Caco-2 (cell line): ENCODE measurements at regions not wholly inside any gene's neighbourhood (a gene's known extent, or its start where the extent isn't known, plus 50 kb on each side); places are given as distances from the start of the nearest gene placed in this dataset.

ENCODE experiments used
- BruUV-seq: library from RNA; stranded (reverse); fragments of 400-500 nt; replicated peaks from 2 replicates; lab custom pipeline; 2021; lab: Mats Ljungman, UMichigan
- CTCF ChIA-PET: fragments of 300-600 bp; sonication (Branson Sonifier 250); formaldehyde crosslinking; loops from one replicate; lab custom pipeline; 2022; ENCODE audit warnings: antibody characterized with exemption; lab: Charles Lee
- POLR2A ChIA-PET: fragments of 300-600 bp; sonication (Branson Sonifier 250); formaldehyde crosslinking; loops from one replicate; lab custom pipeline; 2022; ENCODE audit warnings: antibody characterized with exemption; lab: Charles Lee
- DNase-seq, 2 experiments: peaks; one replicate each; pipeline versions ENCODE4 v3.0.0 to v3.0.0-alpha.2; 2020 to 2022
- H3K27me3 ChIP-seq: replicated peaks from 2 replicates; pipeline ENCODE4 v1.6.0; 2011; ENCODE audit warnings: low read length; ENCODE audit not compliant: control insufficient read depth, insufficient read depth
- H3K36me3 ChIP-seq: 2 replicates; pipeline ENCODE4 v1.5.1; 2011; ENCODE audit warnings: low read length; ENCODE audit not compliant: control insufficient read depth, insufficient read depth
- H3K4me1 ChIP-seq: fragments of 250-450 bp; sonication (Bioruptor Pico); 2 replicates; pipeline ENCODE4 v1.5.1; 2020; ENCODE audit warnings: mild to moderate bottlenecking
- H3K4me3 ChIP-seq: 2 replicates; pipeline ENCODE4 v1.5.1; 2011; ENCODE audit warnings: low read depth, mild to moderate bottlenecking, control low read depth, low read length
- H3K9me3 ChIP-seq: fragments of 250-450 bp; sonication (Bioruptor Pico); 2 replicates; pipeline ENCODE4 v1.5.1; 2020; ENCODE audit warnings: mild to moderate bottlenecking, moderate library complexity
- H3K27ac Mint-ChIP-seq: one replicate; pipeline ENCODE4 v1.8.0; 2022; ENCODE audit warnings: mixed read lengths; ENCODE audit not compliant: unreplicated experiment
- H3K27me3 Mint-ChIP-seq: one replicate; pipeline ENCODE4 v1.8.0; 2022; ENCODE audit warnings: mixed read lengths; ENCODE audit not compliant: insufficient read depth, unreplicated experiment
- H3K36me3 Mint-ChIP-seq: one replicate; pipeline ENCODE4 v1.8.0; 2022; ENCODE audit warnings: mild to moderate bottlenecking, mixed read lengths; ENCODE audit not compliant: insufficient read depth, unreplicated experiment
- H3K4me1 Mint-ChIP-seq: one replicate; pipeline ENCODE4 v1.8.0; 2022; ENCODE audit warnings: low read depth, mixed read lengths; ENCODE audit not compliant: unreplicated experiment
- H3K4me3 Mint-ChIP-seq: one replicate; pipeline ENCODE4 v1.8.0; 2022; ENCODE audit warnings: mild to moderate bottlenecking, moderate library complexity, mixed read lengths; ENCODE audit not compliant: unreplicated experiment
- H3K9me3 Mint-ChIP-seq: one replicate; pipeline ENCODE4 v1.8.0; 2022; ENCODE audit warnings: mixed read lengths; ENCODE audit not compliant: unreplicated experiment
- CTCF ChIP-seq, 2 experiments: fragments of 200-600 bp in 1 of 2; IDR thresholded peaks; 1 replicate in 1 of 2; 2 replicates in 1 of 2; pipeline versions ENCODE4 v1.5.1 to v1.8.0; 2011 to 2022; ENCODE audit warnings: antibody characterized with exemption in 1 of 2, control low read depth in 1 of 2, inconsistent platforms in 1 of 2, low read depth in 1 of 2, low read length in 1 of 2, mild to moderate bottlenecking in 1 of 2, moderate library complexity in 1 of 2; ENCODE audit not compliant: insufficient read depth in 1 of 2, severe bottlenecking in 1 of 2, unreplicated experiment in 1 of 2
- intact Hi-C: fragments of 100-400 bp; cut with micrococcal nuclease; formaldehyde crosslinking; loops from one replicate; pipeline ENCODE4 v1.10.0; 2022; ENCODE audit not compliant: unreplicated experiment

- H3K27ac Mint-ChIP-seq: no peak overlapping the region
- no peak for DNase-seq
- ChIA-PET CTCF (no interaction called here), POLR2A (no interaction called here)
- BruUV-seq: no TSS peak
- Histone ChIP-seq H3K36me3 (no peaks in the 10 kb centered on the region), H3K4me3 (no peak overlapping the region), H3K4me1 (no peaks in the 10 kb centered on the region), H3K9me3 (no peaks in the 10 kb centered on the region), H3K27me3 (no peaks in the 10 kb centered on the region)
- H3K4me3 Mint-ChIP-seq: no peak overlapping the region
- no peak for TF ChIP-seq CTCF (IDR thresholded peaks at IDR 0.05; ENCODE audit: insufficient read depth in 1 of 2, low read depth in 1 of 2, low read length in 1 of 2, severe bottlenecking in 1 of 2, unreplicated experiment in 1 of 2)
- intact Hi-C loops: no loop called here
- peaks cover 16% of the 10 kb centered on the region for H3K9me3 Mint-ChIP-seq
- H3K36me3 Mint-ChIP-seq: no peaks in the 10 kb centered on the region
- H3K4me1 Mint-ChIP-seq: no peaks in the 10 kb centered on the region
- H3K27me3 Mint-ChIP-seq: peaks cover 8% of the 10 kb centered on the region
Measured at GRCh38 chr1:101605878-101606277, 369.1 kb downstream of the S1PR1 start.

GRCh38 chr1:101613546-101613945 is 376.7 kb downstream of the S1PR1 start:
- no peaks in the 10 kb centered on the region for H3K4me1 Mint-ChIP-seq
- no peak overlapping the region for H3K4me3 Mint-ChIP-seq
- CTCF ChIA-PET: no interaction called here
- Histone ChIP-seq H3K36me3 (no peaks in the 10 kb centered on the region), H3K27me3 (no peaks in the 10 kb centered on the region), H3K9me3 (no peaks in the 10 kb centered on the region), H3K4me1 (no peaks in the 10 kb centered on the region), H3K4me3 (no peak overlapping the region)
- no peak for TF ChIP-seq CTCF (IDR thresholded peaks at IDR 0.05; ENCODE audit: insufficient read depth in 1 of 2, low read depth in 1 of 2, low read length in 1 of 2, severe bottlenecking in 1 of 2, unreplicated experiment in 1 of 2)
- POLR2A ChIA-PET: no interaction called here
- H3K27me3 Mint-ChIP-seq: no peaks in the 10 kb centered on the region
- H3K36me3 Mint-ChIP-seq: no peaks in the 10 kb centered on the region
- BruUV-seq: no TSS peak
- DNase-seq: no peak
- intact Hi-C loops: no loop called here
- H3K27ac Mint-ChIP-seq: no peak overlapping the region
- peaks cover 16% of the 10 kb centered on the region for H3K9me3 Mint-ChIP-seq

GRCh38 chr1:101618900-101619299 is 377.8 kb downstream of the OLFM3 start:
- Histone ChIP-seq H3K9me3 (no peaks in the 10 kb centered on the region), H3K4me1 (no peaks in the 10 kb centered on the region), H3K27me3 (no peaks in the 10 kb centered on the region), H3K36me3 (no peaks in the 10 kb centered on the region), H3K4me3 (no peak overlapping the region)
- intact Hi-C loops: no loop called here
- Mint-ChIP-seq H3K4me1 (no peaks in the 10 kb centered on the region), H3K4me3 (no peak overlapping the region), H3K27me3 (no peaks in the 10 kb centered on the region), H3K36me3 (no peaks in the 10 kb centered on the region), H3K27ac (no peak overlapping the region), H3K9me3 (no peaks in the 10 kb centered on the region)
- POLR2A ChIA-PET: no interaction called here
- DNase-seq: no peak
- TF ChIP-seq CTCF (IDR thresholded peaks at IDR 0.05; ENCODE audit: insufficient read depth in 1 of 2, low read depth in 1 of 2, low read length in 1 of 2, severe bottlenecking in 1 of 2, unreplicated experiment in 1 of 2): no peak
- CTCF ChIA-PET: no interaction called here
- BruUV-seq: no TSS peak
